ES-I3 (cell line): ENCODE measurements at regions not wholly inside any gene's neighbourhood (a gene's known extent, or its start where the extent isn't known, plus 50 kb on each side); places are given as distances from the start of the nearest gene placed in this dataset.
"Not testable (repeated sequence)": the region's sequence is repeated elsewhere in the genome, so short reads cannot be mapped to it uniquely, and the experiment has no call there.

ENCODE experiments used
- H3K36me3 ChIP-seq: 2 replicates; pipeline ENCODE4 v1.6.1; 2013; ENCODE audit warnings: mild to moderate bottlenecking, low read length, control low read depth, moderate library complexity; ENCODE audit not compliant: insufficient read depth
- H3K4me1 ChIP-seq: 2 replicates; pipeline ENCODE4 v1.6.1; 2013; ENCODE audit warnings: mild to moderate bottlenecking, control low read depth, low read length; ENCODE audit not compliant: insufficient read depth
- H3K9ac ChIP-seq: 2 replicates; pipeline ENCODE4 v1.6.1; 2013; ENCODE audit warnings: low read depth, mild to moderate bottlenecking, low read length, moderate library complexity
- H3K9me3 ChIP-seq: 2 replicates; pipeline ENCODE4 v1.6.1; 2013; ENCODE audit warnings: mild to moderate bottlenecking, low read length, moderate library complexity; ENCODE audit not compliant: control insufficient read depth, insufficient read depth

DNA sequence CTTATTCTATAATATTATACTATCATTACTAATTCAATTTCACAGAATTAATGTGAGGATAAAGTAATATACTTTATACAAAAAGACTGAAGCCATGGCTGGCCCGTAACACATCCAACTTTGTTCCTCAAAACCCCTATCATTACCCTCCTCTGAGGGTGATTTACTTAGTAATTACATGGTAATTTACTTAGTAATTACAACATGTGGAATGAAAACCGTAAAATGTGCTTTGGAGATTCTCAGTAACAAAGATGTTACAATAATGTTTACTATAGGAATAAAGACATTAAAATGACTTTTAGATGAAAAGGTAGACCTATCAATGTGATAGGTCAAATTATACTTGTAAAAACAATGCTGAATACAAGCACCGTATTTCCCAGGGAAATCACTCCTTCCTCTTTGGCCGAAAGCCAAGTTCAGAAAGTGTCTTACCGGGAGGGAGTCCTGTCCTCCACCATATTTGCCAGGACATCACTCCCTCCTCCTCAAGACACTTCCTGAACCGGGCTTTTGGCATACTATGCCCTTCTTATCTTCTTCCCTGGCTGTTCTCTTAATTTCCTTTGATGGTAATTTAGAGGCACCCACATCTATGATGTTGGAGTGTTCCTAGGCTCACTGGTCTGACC lies 1047.8 kb downstream of the SOCS6 start:
- no peaks in the 10 kb centered on the region for H3K36me3 ChIP-seq
- no peak overlapping the region for H3K9ac ChIP-seq
- H3K9me3 ChIP-seq, result no peaks in the 10 kb centered on the region
- H3K4me1 ChIP-seq, result no peaks in the 10 kb centered on the region

DNA sequence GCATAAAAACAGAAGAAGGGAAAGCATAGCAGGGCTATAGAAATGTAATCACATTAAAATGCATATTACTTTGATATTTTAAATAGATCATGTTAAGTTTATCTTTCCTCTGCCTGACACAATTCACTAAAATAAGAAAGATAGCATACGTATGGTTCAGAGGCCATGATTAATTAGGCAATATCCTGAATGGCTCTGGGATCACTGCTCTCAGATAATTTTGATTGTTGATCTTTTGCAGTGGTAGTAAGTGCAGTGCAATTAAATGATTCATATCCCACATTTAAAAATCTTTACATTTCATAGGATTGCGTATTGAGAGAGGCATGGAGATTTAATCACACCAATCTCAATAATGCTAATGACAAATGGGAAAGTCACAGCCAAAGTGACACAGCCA lies 1040.7 kb downstream of the SOCS6 start:
- H3K4me1 ChIP-seq, result no peaks in the 10 kb centered on the region
- H3K9me3 ChIP-seq, result no peaks in the 10 kb centered on the region
- H3K9ac ChIP-seq, result no peak overlapping the region
- H3K36me3 ChIP-seq, result no peaks in the 10 kb centered on the region

DNA sequence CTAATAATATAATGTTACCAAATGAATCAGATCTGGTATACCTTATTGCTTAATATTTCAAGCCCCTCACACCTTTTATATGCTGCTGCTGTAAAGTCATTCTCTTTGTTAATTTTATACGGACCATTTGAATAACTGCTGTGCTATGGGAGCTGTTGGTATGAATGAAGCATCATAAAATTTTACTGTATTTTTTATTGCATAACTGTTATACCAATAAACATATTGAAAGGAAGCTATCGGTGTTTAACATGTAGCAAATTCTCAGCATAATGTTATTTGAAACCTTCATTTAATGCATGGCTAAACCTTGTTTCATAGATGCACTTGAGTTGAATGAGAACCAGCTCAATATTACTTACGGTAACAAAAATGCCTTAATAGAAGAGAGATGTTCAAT lies 1040.3 kb downstream of the SOCS6 start:
- no peaks in the 10 kb centered on the region for H3K36me3 ChIP-seq

DNA sequence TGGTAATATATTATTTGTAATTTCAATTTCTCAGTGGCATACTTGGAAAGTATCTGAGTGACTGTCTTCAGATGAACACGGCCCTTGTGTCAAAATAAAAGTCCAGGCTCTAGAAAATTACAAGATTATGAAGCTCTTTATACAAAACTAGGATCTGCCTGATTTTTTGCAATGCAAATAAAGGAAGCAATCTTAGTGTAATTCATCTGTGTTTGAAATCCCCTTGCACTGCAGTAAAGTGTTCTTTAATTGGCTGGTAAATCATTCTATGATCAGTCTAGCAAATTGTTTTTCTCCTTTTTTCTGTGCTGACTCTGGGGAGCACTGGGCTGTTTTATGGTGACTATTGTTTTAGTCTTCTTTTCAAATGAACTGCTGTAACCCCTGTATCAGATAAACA lies 1039.0 kb downstream of the SOCS6 start:
- H3K4me1 ChIP-seq, result no peaks in the 10 kb centered on the region
- no peaks in the 10 kb centered on the region for H3K9me3 ChIP-seq
- no peak overlapping the region for H3K9ac ChIP-seq
- H3K36me3 ChIP-seq, result no peaks in the 10 kb centered on the region

More for the DNA sequence above, 1040.3 kb downstream of the SOCS6 start:
- no peaks in the 10 kb centered on the region for H3K9me3 ChIP-seq
- no peaks in the 10 kb centered on the region for H3K4me1 ChIP-seq
- H3K9ac ChIP-seq, result no peak overlapping the region

DNA sequence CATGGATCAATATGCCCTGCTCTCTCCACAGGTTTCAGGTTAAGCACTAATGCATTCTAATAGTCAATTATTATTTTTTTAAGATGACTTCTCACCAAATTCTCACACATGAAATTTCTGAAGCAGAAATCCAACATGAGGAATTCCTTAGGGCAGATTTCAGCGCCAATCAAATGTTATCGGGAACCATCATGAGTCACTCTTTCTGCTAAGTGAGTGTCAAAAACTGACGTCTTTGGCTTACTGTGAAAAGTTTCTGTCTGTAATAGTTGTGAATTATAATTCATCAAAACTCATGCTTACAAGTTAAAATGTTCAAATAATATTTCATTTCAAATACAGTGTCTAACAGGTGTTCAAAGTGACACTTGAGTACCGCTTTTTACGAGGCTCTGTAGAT lies 1038.6 kb downstream of the SOCS6 start:
- Histone ChIP-seq H3K4me1 (no peaks in the 10 kb centered on the region), H3K36me3 (no peaks in the 10 kb centered on the region), H3K9ac (no peak overlapping the region)

DNA sequence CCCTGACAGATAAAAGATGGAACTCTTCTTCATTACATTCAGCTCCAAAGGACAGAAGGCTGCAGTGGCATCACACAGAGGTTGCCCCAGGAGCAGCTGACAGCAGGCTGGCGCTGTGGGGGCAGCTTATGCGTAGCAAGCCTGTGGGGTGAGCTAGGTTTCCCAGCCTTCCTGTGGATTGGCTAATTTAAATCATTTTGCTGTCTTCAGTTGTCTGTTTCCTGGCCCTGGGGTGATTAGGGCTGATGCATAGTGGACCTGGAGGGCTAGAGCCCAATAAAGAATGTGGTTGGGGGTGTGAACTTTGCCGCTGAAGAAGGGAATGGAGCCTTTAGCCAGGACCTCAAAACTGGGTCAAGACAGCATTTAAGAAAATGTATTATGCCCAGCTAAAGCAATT lies 1038.0 kb downstream of the SOCS6 start:
- no peaks in the 10 kb centered on the region for H3K4me1 ChIP-seq
- H3K36me3 ChIP-seq, result no peaks in the 10 kb centered on the region
- H3K9ac ChIP-seq, result no peak overlapping the region
- H3K9me3 ChIP-seq, result no peaks in the 10 kb centered on the region

More for the DNA sequence above, 1038.6 kb downstream of the SOCS6 start:
- no peaks in the 10 kb centered on the region for H3K9me3 ChIP-seq

DNA sequence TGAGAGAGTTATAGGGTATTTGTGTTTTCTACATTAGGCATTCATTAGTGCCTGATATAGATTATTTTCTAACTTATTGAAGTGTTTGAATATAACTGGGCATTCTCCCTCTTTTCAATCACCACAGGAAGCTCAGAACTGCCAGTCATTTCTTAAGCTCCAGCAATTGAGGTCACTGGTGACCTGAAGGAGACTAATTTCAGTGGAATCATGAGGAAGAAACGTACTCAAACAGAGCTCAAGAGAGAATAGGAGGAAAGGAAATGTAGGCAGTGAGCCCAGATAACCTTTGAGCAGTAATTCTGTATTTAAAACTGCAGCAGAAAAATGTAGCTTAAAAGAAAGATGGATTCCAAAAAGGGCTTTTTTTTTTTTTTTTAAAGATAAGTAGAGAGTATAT lies 1035.5 kb downstream of the SOCS6 start:
- H3K9ac ChIP-seq, result no peak overlapping the region
- H3K9me3 ChIP-seq, result no peaks in the 10 kb centered on the region
- H3K36me3 ChIP-seq, result no peaks in the 10 kb centered on the region
- H3K4me1 ChIP-seq, result no peaks in the 10 kb centered on the region

DNA sequence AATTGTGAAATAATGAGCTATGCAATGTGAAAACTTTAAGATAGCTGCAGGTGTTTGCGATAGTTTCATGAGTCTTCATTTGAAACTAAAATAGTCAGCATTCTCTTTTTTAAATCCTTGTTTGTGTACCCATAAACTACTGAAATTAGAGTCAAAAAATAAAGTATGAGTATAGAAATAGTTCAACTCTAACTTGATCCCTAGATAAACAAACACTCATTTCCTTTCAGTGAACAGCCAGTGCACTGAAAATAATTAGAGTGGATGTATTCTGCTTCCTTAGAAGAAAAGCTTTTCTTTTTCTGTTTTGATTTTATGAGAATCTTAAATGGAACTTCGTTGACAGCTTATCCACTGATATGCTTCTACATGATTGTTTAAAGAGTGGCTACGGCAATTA lies 1033.4 kb downstream of the SOCS6 start:
- H3K36me3 ChIP-seq, result no peaks in the 10 kb centered on the region
- H3K9me3 ChIP-seq, result no peaks in the 10 kb centered on the region
- H3K4me1 ChIP-seq, result no peaks in the 10 kb centered on the region
- no peak overlapping the region for H3K9ac ChIP-seq

DNA sequence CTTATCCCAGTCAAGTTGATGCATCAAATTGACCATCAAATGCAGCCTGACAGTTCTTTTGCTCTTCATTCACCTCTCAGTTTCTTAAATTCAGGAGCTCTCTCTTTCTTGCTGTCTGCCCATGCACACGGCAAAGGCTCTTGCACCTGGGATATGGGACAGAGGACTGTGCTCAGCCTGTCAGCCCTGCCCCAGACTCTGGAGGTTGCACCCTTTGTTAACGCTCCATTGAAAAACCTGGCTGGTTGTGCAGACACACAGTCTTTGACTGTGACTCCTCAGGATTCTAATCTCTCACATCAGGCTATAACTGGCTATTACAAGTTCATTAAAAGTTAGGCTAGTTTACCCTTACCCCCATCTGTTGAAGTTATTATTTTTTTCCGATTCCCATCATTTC lies 1032.5 kb downstream of the SOCS6 start:
- H3K9ac ChIP-seq, result no peak overlapping the region
- no peaks in the 10 kb centered on the region for H3K4me1 ChIP-seq
- H3K36me3 ChIP-seq, result no peaks in the 10 kb centered on the region
- no peaks in the 10 kb centered on the region for H3K9me3 ChIP-seq

DNA sequence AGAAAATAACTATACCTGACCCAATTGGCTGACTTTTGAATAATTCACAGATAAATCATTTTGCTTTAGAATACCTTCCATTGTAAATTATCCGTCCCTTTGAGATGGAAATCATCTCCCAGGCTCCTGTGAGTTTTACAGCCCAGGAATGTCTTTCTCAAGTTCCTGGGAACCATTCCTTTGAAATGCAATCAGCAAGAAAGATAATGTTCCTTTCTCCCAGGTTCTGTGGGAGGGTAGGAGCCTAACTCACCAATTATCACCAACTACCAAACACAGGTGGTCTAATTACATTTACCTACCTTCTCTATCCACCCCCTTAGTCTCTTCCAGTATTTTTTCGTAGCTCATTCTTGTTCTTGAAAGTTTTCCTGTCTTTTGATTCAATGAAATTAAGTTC lies 1016.0 kb downstream of the SOCS6 start:
- Histone ChIP-seq H3K9ac (no peak overlapping the region), H3K36me3 (no peaks in the 10 kb centered on the region), H3K4me1 (no peaks in the 10 kb centered on the region), H3K9me3 (no peaks in the 10 kb centered on the region)

DNA sequence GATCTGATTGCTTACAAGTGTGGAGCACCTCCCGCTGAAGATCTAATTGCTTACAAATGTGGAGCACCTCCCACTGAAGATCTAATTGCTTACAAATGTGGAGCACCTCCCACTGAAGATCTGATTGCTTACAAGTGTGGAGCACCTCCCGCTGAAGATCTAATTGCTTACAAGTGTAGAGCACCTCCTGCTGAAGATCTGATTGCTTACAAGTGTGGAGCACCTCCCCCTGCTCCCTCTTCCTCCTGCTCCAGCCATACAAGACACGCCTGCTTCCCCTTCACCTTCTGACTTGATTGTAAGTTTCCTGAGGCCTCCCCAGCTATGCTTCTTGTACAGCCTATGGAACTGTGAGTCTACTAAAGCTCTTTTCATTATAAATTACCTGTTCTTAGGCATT lies 1014.9 kb downstream of the SOCS6 start:
- H3K4me1 ChIP-seq, H3K9me3 ChIP-seq, H3K9ac ChIP-seq, H3K36me3 ChIP-seq: not testable (repeated sequence)

DNA sequence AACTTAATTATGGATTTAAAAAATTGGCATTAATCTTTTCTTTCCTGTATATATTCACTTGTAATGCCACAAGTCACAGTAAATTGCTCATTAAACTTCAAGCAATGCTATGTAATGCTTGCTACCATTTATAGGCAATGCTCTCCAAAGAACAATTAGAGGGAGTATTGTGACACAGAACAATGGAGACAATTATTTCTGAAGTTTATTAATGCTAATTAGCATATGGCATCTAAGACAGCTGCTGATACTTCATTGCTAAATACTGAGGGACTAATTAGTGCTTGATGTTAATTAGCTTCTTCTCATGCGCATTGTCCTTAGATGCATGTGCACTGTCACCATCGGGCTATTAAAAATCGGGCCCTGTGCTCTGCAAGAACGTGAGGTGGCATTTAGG lies 1012.8 kb downstream of the SOCS6 start:
- no peaks in the 10 kb centered on the region for H3K36me3 ChIP-seq
- H3K4me1 ChIP-seq, result no peaks in the 10 kb centered on the region
- no peak overlapping the region for H3K9ac ChIP-seq
- H3K9me3 ChIP-seq, result no peaks in the 10 kb centered on the region

DNA sequence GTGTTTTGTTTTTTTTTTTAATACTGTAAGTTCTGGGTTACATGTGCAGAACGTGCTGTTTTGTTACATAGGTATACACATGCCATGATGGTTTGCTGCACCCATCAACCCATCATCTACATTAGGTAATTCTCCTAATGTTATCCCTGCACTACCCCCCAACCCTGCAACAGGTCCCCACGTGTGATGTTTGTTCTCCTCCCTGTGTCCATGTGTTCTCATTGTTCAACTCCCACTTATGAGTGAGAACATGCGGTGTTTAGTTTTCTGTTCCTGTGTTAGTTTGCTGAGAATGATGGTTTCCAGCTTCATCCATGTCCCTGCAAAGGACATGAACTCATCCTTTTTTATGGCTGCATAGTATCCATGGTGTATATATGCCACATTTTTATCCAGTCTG lies 1005.4 kb downstream of the SOCS6 start:
- H3K4me1 ChIP-seq, H3K36me3 ChIP-seq, H3K9ac ChIP-seq, H3K9me3 ChIP-seq: not testable (repeated sequence)

DNA sequence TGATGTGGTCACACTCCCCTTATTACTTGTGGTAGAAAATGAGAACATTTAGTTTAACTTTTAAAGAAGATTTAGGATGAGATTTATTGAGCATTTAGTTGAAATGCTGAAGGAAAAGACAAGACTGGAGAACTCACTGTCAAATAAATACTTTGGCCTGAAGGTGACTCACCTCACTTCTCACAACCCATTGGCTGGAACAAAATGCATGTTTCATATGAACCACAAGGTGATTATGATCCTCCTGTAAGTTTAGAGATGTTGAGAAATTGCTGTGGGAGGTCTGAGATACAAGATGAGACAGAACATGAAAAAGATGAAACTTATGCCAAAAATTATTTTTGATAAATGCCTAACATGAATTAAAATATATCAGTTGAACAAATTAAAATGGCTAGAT lies 1004.5 kb downstream of the SOCS6 start:
- no peaks in the 10 kb centered on the region for H3K9me3 ChIP-seq
- H3K9ac ChIP-seq, result no peak overlapping the region
- H3K36me3 ChIP-seq, result no peaks in the 10 kb centered on the region
- no peaks in the 10 kb centered on the region for H3K4me1 ChIP-seq

DNA sequence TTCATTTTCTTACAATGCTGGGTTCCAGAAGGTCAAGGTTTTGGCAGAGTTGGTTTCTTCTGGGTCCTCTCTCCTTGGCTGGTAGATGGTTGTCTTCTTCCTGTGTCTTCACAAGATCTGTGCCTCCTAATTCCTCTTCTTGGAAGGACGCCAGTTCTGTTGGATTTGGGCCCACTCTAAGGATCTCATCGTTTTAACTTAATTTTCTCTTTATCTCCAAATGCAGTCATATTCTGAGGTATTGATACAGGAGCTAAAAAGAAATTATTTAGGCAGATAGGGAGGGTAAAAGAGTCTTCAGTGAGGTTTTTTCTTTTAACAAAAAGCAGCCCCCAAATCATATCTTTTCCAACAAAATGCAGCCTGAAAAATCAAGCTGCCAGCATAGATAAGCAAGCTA lies 998.4 kb downstream of the SOCS6 start:
- Histone ChIP-seq H3K9me3 (no peaks in the 10 kb centered on the region), H3K4me1 (no peaks in the 10 kb centered on the region), H3K9ac (no peak overlapping the region), H3K36me3 (no peaks in the 10 kb centered on the region)

DNA sequence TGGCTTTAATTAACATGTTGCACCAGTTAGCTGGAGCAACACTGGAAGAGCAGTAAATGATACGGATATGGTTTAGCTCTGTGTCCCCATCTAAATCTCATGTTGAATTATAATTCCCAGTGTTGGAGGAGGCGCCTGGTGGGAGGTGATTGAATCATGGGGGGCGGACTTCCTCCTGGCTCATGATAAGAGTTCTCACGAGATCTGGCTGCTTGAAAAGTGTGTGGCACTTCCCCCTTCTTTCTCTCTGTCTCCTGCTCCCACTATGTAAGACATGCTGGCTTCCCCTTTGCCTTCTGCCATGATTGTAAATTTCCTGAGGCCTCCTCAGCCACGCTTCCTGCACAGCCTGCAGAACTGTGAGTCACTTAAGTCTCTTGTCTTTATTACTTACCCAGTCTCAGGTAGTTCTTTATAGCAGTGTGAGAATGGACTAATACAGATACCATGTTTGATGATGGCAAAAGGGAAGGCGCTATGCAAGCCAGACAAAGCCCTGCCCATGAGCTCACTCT lies 963.6 kb downstream of the SOCS6 start:
- Histone ChIP-seq H3K9ac (no peak overlapping the region), H3K36me3 (no peaks in the 10 kb centered on the region), H3K4me1 (no peaks in the 10 kb centered on the region), H3K9me3 (no peaks in the 10 kb centered on the region)
